HCT116 (cell line): ENCODE measurements at regions not wholly inside any gene's neighbourhood (a gene's known extent, or its start where the extent isn't known, plus 50 kb on each side); places are given as distances from the start of the nearest gene placed in this dataset.

Source experiments
- ATAC-seq: fragments of 200-7000 bp; cut with Tn5 transposase; 2 replicates; pipeline ENCODE4 v1.9.1; 2020; ENCODE audit warnings: mild to moderate bottlenecking, moderate library complexity
- BruUV-seq: library from RNA; stranded (reverse); fragments of 400-500 nt; replicated peaks from 2 replicates; lab custom pipeline; 2021; lab: Mats Ljungman, UMichigan
- CTCF ChIA-PET: fragments of 300-600 bp; sonication (Branson Sonifier 250); formaldehyde crosslinking; loops from one replicate; lab custom pipeline; 2021; ENCODE audit warnings: antibody characterized with exemption; lab: Charles Lee
- POLR2A ChIA-PET: fragments of 300-600, 350-600 bp; sonication (Branson Sonifier 250); formaldehyde crosslinking; loops from one replicate; lab custom pipeline; 2021; ENCODE audit warnings: antibody characterized with exemption; lab: Charles Lee
- RAD21 ChIA-PET, 2 experiments: fragments of 300-600 bp; sonication (Branson Sonifier 250); formaldehyde crosslinking; loops; one replicate each; lab custom pipeline; 2023; ENCODE audit warnings: low total read pairs in 2 of 2; ENCODE audit not compliant: uncharacterized antibody in 2 of 2, unreplicated experiment in 2 of 2, low non-redundant PET in 1 of 2; lab: Charles Lee
- DNase-seq: peaks from one replicate; pipeline ENCODE4 v3.0.0-alpha.2; 2010; ENCODE audit warnings: low read depth, low spot score
- H2AFZ ChIP-seq: fragments of 200-600 bp; shearing (Covaris generic), sonication (generic); 2 replicates; pipeline ENCODE4 v1.6.1; 2017; ENCODE audit warnings: low read depth, mixed run types, mixed read lengths, antibody characterized with exemption, low read length; ENCODE audit not compliant: poor library complexity, severe bottlenecking
- H3K27ac ChIP-seq: 2 replicates; pipeline ENCODE4 v1.5.1; 2012; ENCODE audit warnings: low read depth, low read length
- H3K27me3 ChIP-seq: fragments of 200-600 bp; sonication (generic); 2 replicates; pipeline ENCODE4 v1.6.1; 2016; ENCODE audit warnings: mixed run types, low read length, mixed read lengths; ENCODE audit not compliant: insufficient read depth
- H3K36me3 ChIP-seq, 2 experiments: fragments of 200-500 bp in 1 of 2; fragments of 200-600 bp in 1 of 2; sonication (Bioruptor generic) in 1 of 2; sonication (generic) in 1 of 2; 2 replicates each; pipeline versions ENCODE4 v1.5.1 to v1.6.1; 2014 to 2016; ENCODE audit warnings: low read length in 2 of 2, inconsistent platforms in 1 of 2, mixed read lengths in 1 of 2, mixed run types in 1 of 2; ENCODE audit not compliant: insufficient read depth in 2 of 2, control insufficient read depth in 1 of 2
- H3K4me1 ChIP-seq, 2 experiments: fragments of 200-600 bp in 1 of 2; sonication (generic) in 1 of 2; 2 replicates each; pipeline versions ENCODE4 v1.5.1 to v1.6.1; 2012 to 2017; ENCODE audit warnings: low read length in 2 of 2, inconsistent platforms in 1 of 2, mild to moderate bottlenecking in 1 of 2, mixed read lengths in 1 of 2, mixed run types in 1 of 2, moderate library complexity in 1 of 2; ENCODE audit not compliant: insufficient read depth in 2 of 2, control insufficient read depth in 1 of 2
- H3K4me2 ChIP-seq: fragments of 200-600 bp; sonication (generic); 2 replicates; pipeline ENCODE4 v1.6.1; 2017; ENCODE audit warnings: mixed run types, low read length, mixed read lengths
- H3K4me3 ChIP-seq, 2 experiments: fragments of 200-600 bp in 1 of 2; sonication (generic) in 1 of 2; replicated peaks in 1 of 2; 2 replicates each; pipeline ENCODE4 v1.5.1; 2011 to 2016; ENCODE audit warnings: low read length in 2 of 2, control low read depth in 1 of 2, low read depth in 1 of 2, mild to moderate bottlenecking in 1 of 2, mixed read lengths in 1 of 2, mixed run types in 1 of 2
- H3K79me2 ChIP-seq: fragments of 200-600 bp; sonication (generic); 2 replicates; pipeline ENCODE4 v1.6.1; 2017; ENCODE audit warnings: mild to moderate bottlenecking, mixed run types, low read length, moderate library complexity, mixed read lengths; ENCODE audit not compliant: insufficient read depth
- H3K9ac ChIP-seq: fragments of 200-600 bp; sonication (generic); 2 replicates; pipeline ENCODE4 v1.6.1; 2016; ENCODE audit warnings: low read length, mixed read lengths
- H3K9me2 ChIP-seq: fragments of 200-600 bp; sonication (generic), shearing (Covaris generic); 2 replicates; pipeline ENCODE4 v1.6.1; 2017; ENCODE audit warnings: mixed run types, mild to moderate bottlenecking, moderate library complexity; ENCODE audit not compliant: insufficient read depth
- H3K9me3 ChIP-seq, 2 experiments: fragments of 200-500 bp in 1 of 2; fragments of 200-600 bp in 1 of 2; sonication (Bioruptor generic) in 1 of 2; sonication (generic) in 1 of 2; 2 replicates each; pipeline ENCODE4 v1.6.1; 2014 to 2017; ENCODE audit warnings: low read length in 2 of 2, mixed read lengths in 2 of 2, inconsistent platforms in 1 of 2, low read depth in 1 of 2, mild to moderate bottlenecking in 1 of 2, mixed run types in 1 of 2, moderate library complexity in 1 of 2; ENCODE audit not compliant: control insufficient read depth in 1 of 2, insufficient read depth in 1 of 2
- H4K20me1 ChIP-seq: fragments of 200-600 bp; sonication (generic), shearing (Covaris generic); 2 replicates; pipeline ENCODE4 v1.6.1; 2017; ENCODE audit warnings: mixed run types, mild to moderate bottlenecking, moderate library complexity; ENCODE audit not compliant: insufficient read depth
- ATF3 ChIP-seq: IDR thresholded peaks from 2 replicates; pipeline ENCODE4 v1.6.1; 2012
- CBX3 ChIP-seq: IDR thresholded peaks from 2 replicates; pipeline ENCODE4 v1.6.1; 2012; ENCODE audit warnings: low read depth
- EGR1 ChIP-seq: IDR thresholded peaks from 2 replicates; pipeline ENCODE4 v1.6.1; 2012; ENCODE audit warnings: low read depth
- ELF1 ChIP-seq: IDR thresholded peaks from 2 replicates; pipeline ENCODE4 v1.6.1; 2012; ENCODE audit warnings: low read depth, borderline replicate concordance
- EZH2 ChIP-seq: fragments of 200-600 bp; sonication (generic); IDR thresholded peaks from 2 replicates; pipeline ENCODE4 v1.6.1; 2017; ENCODE audit warnings: antibody characterized with exemption, mixed run types
- EZH2phosphoT487 ChIP-seq: fragments of 200-600 bp; IDR thresholded peaks from 2 replicates; pipeline ENCODE4 v1.6.1; 2018; ENCODE audit warnings: antibody characterized with exemption, borderline replicate concordance
- FOSL1 ChIP-seq: IDR thresholded peaks from 2 replicates; pipeline ENCODE4 v1.6.1; 2012; ENCODE audit warnings: low read depth
- JUND ChIP-seq: IDR thresholded peaks from 2 replicates; pipeline ENCODE4 v1.6.1; 2012
- POLR2A ChIP-seq: IDR thresholded peaks from 2 replicates; pipeline ENCODE4 v1.7.0; 2011; ENCODE audit warnings: borderline replicate concordance; ENCODE audit not compliant: insufficient read depth, insufficient read length; ENCODE audit errors: extremely low read depth
- POLR2AphosphoS5 ChIP-seq: IDR thresholded peaks from 2 replicates; pipeline ENCODE4 v1.6.1; 2011; ENCODE audit warnings: mild to moderate bottlenecking, low read depth, low read length, moderate library complexity
- RAD21 ChIP-seq: IDR thresholded peaks from 2 replicates; pipeline ENCODE4 v1.6.1; 2012; ENCODE audit warnings: low read depth, mild to moderate bottlenecking
- SP1 ChIP-seq: IDR thresholded peaks from 2 replicates; pipeline ENCODE4 v1.6.1; 2012; ENCODE audit warnings: low read depth
- SRF ChIP-seq: IDR thresholded peaks from 2 replicates; pipeline ENCODE4 v1.6.1; 2012; ENCODE audit warnings: low read depth
- ZFX ChIP-seq: fragments of 450-650 bp; IDR thresholded peaks from 2 replicates; pipeline ENCODE4 v1.6.1; 2017
- ZNF274 ChIP-seq: fragments of 200-500 bp; sonication (Bioruptor generic); IDR thresholded peaks from 2 replicates; pipeline ENCODE4 v1.6.1; 2014; ENCODE audit warnings: mild to moderate bottlenecking, low read depth, low read length, inconsistent platforms
- intact Hi-C: fragments of 100-400 bp; cut with micrococcal nuclease; formaldehyde crosslinking; loops from 2 replicates; pipeline ENCODE4 v1.10.0; 2022

GRCh38 chr5:143564417-143564816 lies 160.9 kb upstream of the NR3C1 start:
- intact Hi-C loops, result no loop called here
- ATAC-seq (no peak), DNase-seq (no peak)
- Histone ChIP-seq H3K9ac (no peak overlapping the region), H3K27me3 (no peaks in the 10 kb centered on the region), H3K4me3 (no peak overlapping the region), H3K4me1 (no peaks in the 10 kb centered on the region), H3K27ac (no peak overlapping the region)
- CTCF ChIA-PET, result no interaction called here
- POLR2A ChIA-PET, result no interaction called here
- TF ChIP-seq POLR2A (no peak), ELF1 (no peak), POLR2AphosphoS5 (no peak), FOSL1 (no peak), EZH2 (no peak), ATF3 (no peak), EGR1 (no peak), JUND (no peak)
- TF ChIP-seq, all 23 proteins: peak for 0
- no peaks in the 10 kb centered on the region for H3K9me2 ChIP-seq
- H3K4me2 ChIP-seq, result no peak overlapping the region
- no peaks in the 10 kb centered on the region for H3K79me2 ChIP-seq
- H3K36me3 ChIP-seq, result no peaks in the 10 kb centered on the region
- RAD21 ChIA-PET, result no interaction called here
- no peaks in the 10 kb centered on the region for H4K20me1 ChIP-seq
- no peaks in the 10 kb centered on the region for H3K9me3 ChIP-seq
- BruUV-seq, result no TSS peak
- no peak overlapping the region for H2AFZ ChIP-seq

- no peaks in the 10 kb centered on the region for H3K9me2 ChIP-seq
- ChIA-PET RAD21 (no interaction called here), CTCF (no interaction called here), POLR2A (no interaction called here)
- H3K9ac ChIP-seq, result no peak overlapping the region
- intact Hi-C loops, result no loop called here
- no peak for TF ChIP-seq POLR2AphosphoS5
- TF ChIP-seq ZFX, result no peak
- TF ChIP-seq RAD21, result no peak
- no peak for TF ChIP-seq POLR2A
- no peak for TF ChIP-seq EGR1
- no peak for TF ChIP-seq SP1
- TF ChIP-seq ELF1, result no peak
- no peak for TF ChIP-seq ZNF274
- TF ChIP-seq CBX3, result no peak
- no peak for TF ChIP-seq EZH2phosphoT487
- no peak for TF ChIP-seq JUND
- TF ChIP-seq ATF3, result no peak
- TF ChIP-seq SRF, result no peak
- no peak overlapping the region for H3K4me2 ChIP-seq
- no peak overlapping the region for H3K27ac ChIP-seq
- no peak for DNase-seq
- H3K9me3 ChIP-seq, result no peaks in the 10 kb centered on the region
- no peaks in the 10 kb centered on the region for H3K27me3 ChIP-seq
- H3K4me1 ChIP-seq, result no peaks in the 10 kb centered on the region
- no peaks in the 10 kb centered on the region for H4K20me1 ChIP-seq
- no TSS peak for BruUV-seq
- no peak for ATAC-seq
- H3K79me2 ChIP-seq, result no peaks in the 10 kb centered on the region
- H2AFZ ChIP-seq, result no peak overlapping the region
- no peaks in the 10 kb centered on the region for H3K36me3 ChIP-seq
- H3K4me3 ChIP-seq, result no peak overlapping the region
Observed at GRCh38 chr5:143562935-143563334, 159.4 kb upstream of the NR3C1 start.
